HG02840 (cell line): ENCODE measurements at regions not wholly inside any gene's neighbourhood (a gene's known extent, or its start where the extent isn't known, plus 50 kb on each side); places are given as distances from the start of the nearest gene placed in this dataset.
A peak's percentile ranks its signal among the peaks of the same experiment; 100 is the strongest.
"Not testable (repeated sequence)": the region's sequence is repeated elsewhere in the genome, so short reads cannot be mapped to it uniquely, and the experiment has no call there.

Experiments
- ATAC-seq: cut with Tn5 transposase; IDR thresholded peaks from one replicate; pipeline ENCODE4 v1.9.1; 2021; ENCODE audit warnings: mild to moderate bottlenecking, moderate library complexity, moderate number of reproducible peaks; ENCODE audit not compliant: unreplicated experiment, low FRiP score

DNA sequence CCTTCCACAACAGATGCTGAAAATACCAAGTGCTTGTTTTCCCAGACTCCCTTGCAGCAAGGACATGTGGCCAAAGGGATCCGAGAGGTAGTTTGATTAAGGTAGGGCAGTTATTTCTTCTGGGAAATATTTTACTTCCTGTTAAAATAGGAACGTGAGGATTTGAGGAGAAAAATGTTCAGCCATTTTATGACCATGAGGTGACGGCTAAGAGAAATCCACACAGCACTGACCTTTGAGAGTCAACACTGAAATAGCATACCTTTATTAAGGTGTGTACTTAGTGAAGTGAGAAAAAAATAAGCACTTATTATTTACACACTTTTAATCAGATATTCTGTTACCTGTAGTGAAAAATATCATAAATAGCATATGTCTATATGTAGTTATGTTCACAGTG, 133.9 kb downstream of the PPP1R3A start:
- no peak for ATAC-seq

DNA sequence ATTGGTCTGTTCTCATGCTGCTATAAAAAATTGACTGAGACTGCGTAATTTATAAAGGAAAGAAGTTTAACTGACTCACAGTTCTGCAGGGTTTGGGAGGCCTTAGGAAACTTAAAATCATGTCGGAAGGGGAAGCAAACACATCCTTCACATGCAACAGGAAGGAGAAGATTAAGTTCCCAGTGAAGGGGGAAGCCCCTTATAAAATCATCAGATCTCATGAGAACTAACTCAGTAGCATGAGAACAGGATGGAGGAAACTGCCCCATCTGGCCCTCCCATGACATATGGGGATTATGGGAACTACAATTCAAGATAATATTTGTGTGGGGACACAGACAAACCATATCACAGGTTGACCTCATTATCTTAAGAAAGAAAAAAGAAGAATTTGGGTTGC, 134.5 kb downstream of the PPP1R3A start:
- no peak for ATAC-seq

DNA sequence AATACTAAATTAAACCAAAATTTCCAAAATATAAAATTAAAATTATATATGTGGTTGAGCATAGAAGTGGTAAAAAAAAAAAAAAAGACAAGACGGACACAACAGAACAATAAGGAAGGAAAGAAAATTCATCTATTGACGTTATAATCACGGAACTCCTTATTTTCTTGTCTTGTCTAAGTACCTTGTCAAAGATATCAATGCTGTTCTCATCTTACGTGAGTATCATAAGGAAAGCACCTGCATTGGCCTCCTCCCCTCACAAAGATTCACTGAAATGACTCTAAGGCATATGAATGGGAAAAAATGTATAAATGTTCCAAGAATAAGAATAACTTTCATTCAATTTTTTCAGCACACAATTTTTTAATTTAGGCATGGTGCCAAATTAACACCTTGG, 135.4 kb downstream of the PPP1R3A start:
- no peak for ATAC-seq

DNA sequence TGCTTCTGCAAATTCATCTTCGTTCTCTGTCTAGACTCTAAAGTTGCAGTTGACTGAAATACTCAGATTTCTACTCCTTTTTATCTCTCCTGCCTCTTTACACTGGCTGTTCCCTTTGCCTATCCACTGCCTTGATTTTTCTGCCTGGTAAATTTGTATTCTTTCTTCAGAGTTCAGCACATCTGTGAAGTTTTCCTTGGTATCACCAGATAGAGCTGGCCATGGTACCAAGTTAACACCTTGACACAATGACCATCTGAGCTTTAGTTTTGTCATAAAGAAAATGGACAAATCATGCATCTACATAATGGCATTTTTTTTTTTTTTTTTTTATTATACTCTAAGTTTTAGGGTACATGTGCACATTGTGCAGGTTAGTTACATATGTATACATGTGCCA, 143.0 kb downstream of the PPP1R3A start:
- ATAC-seq: no peak

DNA sequence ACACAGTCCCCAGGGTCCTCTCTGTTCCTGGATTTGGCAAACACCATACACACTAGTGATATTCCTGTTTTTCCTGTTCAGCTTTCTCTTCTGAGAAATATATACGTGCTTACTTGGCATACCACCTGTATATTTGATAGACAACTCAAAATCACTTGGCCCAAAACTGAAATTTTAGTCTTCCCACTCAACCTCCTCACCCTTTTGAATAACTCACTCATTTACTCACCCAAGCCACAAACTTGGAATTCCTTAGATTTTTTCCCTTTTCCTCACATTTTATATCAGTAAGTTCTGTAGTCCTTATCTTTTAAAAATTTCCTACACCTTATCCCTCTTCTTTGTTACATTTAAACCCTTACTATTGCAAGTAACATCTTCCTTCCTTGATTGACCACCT, 143.4 kb downstream of the PPP1R3A start:
- no peak for ATAC-seq

GRCh38 chr7:113774182-113774807, 144.5 kb downstream of the PPP1R3A start:
- ATAC-seq: peak; percentile 94

GRCh38 chr7:113770146-113770738, 148.6 kb downstream of the PPP1R3A start:
- no peak for ATAC-seq

DNA sequence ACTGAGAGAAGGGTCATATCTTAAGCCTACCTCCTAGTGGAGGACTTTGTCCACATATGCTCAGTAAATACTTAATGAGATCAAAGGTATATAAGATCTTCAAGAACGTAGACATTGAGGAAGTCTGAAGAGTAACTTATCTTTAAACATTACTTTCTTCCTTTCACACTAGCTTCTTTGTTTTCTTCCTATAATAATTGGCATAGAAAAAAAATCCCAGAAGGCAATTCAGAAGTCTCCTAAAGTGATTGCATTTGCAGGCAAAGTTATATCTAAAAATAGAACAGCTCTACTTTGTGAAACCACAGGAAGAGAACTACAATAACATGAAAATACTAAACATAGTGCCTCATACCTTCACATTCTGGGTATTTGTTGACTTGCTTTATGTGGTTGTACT, 150.4 kb downstream of the PPP1R3A start:
- no peak for ATAC-seq

GRCh38 chr7:113764401-113765035, 154.3 kb downstream of the PPP1R3A start:
- no peak for ATAC-seq

- ATAC-seq: no peak
These were observed 155.6 kb downstream of the PPP1R3A start for GRCh38 chr7:113763226-113763625.

DNA sequence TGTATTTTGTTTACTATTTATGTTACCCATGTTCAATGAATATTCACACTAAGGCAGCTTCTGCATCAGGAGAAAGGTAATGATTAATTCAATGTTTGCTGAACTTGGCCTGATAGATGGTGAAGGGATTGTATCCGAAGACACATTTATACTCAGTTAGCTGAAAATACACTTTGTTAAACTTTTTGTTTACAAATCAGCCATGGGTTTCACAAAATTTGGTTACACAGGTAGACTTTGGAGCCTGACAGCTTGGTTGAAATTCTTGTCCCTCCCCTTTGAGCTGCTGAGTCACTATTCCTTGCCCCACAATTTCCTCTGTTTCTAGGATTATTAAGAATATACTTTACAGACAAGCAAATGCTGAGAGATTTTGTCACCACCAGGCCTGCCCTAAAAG, 162.6 kb downstream of the PPP1R3A start:
- ATAC-seq: no peak

GRCh38 chr7:113752689-113753088, 166.1 kb downstream of the PPP1R3A start:
- no peak for ATAC-seq

DNA sequence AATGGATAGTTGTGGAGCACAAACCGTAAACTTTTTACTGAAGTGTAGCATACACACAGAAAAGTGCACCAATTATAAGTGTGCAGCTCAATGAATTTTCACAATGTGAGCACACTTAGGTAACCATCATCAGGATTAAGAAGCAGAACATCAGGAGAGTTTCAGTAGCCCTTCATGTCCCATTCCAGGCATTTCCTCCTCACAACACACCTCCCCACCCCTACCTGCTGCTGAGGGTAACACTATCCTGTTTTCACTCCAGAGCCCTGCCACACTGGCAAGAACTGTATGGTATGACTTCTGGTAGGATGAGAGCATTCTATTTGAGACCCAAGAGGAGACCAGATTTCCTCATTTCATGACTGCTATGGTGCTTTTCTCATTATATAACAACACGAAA, 166.5 kb downstream of the PPP1R3A start:
- no peak for ATAC-seq

DNA sequence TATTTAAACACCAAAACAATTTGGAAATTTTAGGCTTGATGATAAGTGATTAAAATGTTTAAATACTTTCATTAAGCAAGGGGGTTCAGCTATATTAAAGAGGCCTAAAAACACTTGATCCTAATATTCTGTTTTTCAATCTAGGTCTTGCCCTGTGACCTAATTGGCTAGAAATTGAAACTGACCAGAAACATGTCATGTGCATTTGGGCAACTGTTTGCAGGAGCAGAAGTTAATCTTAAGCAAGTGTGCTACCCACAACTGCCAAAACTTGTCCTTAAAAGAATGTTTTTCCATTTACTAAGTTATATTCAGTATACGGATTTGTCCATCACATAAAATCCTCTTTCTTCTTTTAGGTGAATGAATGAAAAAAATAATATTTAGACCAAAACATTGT, 167.3 kb downstream of the PPP1R3A start:
- no peak for ATAC-seq

- not testable (repeated sequence) for ATAC-seq
These were observed 170.4 kb downstream of the PPP1R3A start for GRCh38 chr7:113748385-113748784.

- ATAC-seq: not testable (repeated sequence)
These were observed 175.8 kb downstream of the PPP1R3A start for GRCh38 chr7:113742946-113743431.

DNA sequence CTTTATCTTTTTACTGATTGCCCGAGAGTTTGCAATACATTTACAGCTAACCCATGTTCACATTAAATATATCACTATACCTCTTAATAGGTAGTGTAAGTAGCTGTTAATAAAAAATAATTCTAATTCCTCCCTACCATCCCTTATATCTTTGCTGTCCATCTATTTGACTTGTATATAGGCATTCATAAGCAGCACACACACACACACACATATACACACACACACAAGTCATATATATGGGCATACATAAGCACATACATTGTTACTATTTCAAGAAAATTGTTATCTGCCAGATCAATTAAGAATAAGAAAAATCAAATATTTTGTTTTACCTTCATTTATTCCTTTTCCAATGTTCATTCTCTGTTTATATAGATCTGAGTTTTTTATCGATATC, 176.4 kb downstream of the PPP1R3A start:
- ATAC-seq: no peak

- no peak for ATAC-seq
These were observed 187.2 kb downstream of the PPP1R3A start for GRCh38 chr7:113731571-113731970.

GRCh38 chr7:113730309-113730955, 188.4 kb downstream of the PPP1R3A start:
- no peak for ATAC-seq

- no peak for ATAC-seq
These were observed 191.3 kb downstream of the PPP1R3A start for GRCh38 chr7:113727486-113727885.

DNA sequence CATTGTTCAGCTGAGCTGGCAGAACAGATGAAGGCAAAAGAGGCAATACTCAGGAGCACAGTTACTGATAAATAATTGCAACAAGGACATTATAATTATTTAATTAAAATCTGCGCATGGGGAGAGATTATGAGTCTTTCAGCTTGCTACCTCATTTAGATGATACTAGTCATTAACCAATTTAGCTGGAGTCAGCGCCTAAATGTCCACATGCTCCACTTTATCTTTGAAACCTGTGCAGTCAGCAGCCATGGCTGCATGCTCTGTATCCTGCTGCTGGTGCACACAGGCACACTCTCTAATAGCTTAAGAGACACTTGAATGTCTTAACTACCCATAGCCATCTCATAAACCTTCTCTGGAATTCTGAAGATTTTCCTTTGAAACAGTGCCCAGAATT, 196.8 kb downstream of the PPP1R3A start:
- no peak for ATAC-seq
